G401 (cell line): ENCODE measurements at regions not wholly inside any gene's neighbourhood (a gene's known extent, or its start where the extent isn't known, plus 50 kb on each side); places are given as distances from the start of the nearest gene placed in this dataset.
A peak's percentile ranks its signal among the peaks of the same experiment; 100 is the strongest.
"Not testable (repeated sequence)": the region's sequence is repeated elsewhere in the genome, so short reads cannot be mapped to it uniquely, and the experiment has no call there.

ENCODE experiments used
- DNase-seq: peaks from one replicate; pipeline ENCODE4 v3.0.0-alpha.2; 2015; ENCODE audit warnings: low spot score
- in situ Hi-C: cut with HindIII; loops from 2 replicates; pipeline ENCODE4 v1.10.0; 2016; ENCODE audit warnings: low sequenced_read_pairs, mixed read lengths

- in situ Hi-C loops: no loop called here
- DNase-seq: peak; percentile 65
These were observed 210.9 kb upstream of the KCNMB2 start for GRCh38 chr3:178325330-178325729.

- DNase-seq: no peak
- in situ Hi-C loops: no loop called here
These were observed 206.3 kb upstream of the KCNMB2 start for GRCh38 chr3:178329936-178330335.

GRCh38 chr3:178334239-178334638 lies 202.0 kb upstream of the KCNMB2 start:
- no peak for DNase-seq
- in situ Hi-C loops: no loop called here

- DNase-seq: no peak
- in situ Hi-C loops: no loop called here
These were observed 199.9 kb upstream of the KCNMB2 start for GRCh38 chr3:178336336-178336735.

GRCh38 chr3:178340506-178340905 lies 195.7 kb upstream of the KCNMB2 start:
- no peak for DNase-seq
- in situ Hi-C loops: no loop called here

GRCh38 chr3:178341636-178342035 lies 194.6 kb upstream of the KCNMB2 start:
- in situ Hi-C loops: no loop called here
- DNase-seq: no peak

GRCh38 chr3:178342111-178342510 lies 194.1 kb upstream of the KCNMB2 start:
- DNase-seq: no peak
- in situ Hi-C loops: no loop called here

- in situ Hi-C loops: no loop called here
- DNase-seq: no peak
These were observed 192.7 kb upstream of the KCNMB2 start for GRCh38 chr3:178343433-178344038.

GRCh38 chr3:178345944-178346343 lies 190.3 kb upstream of the KCNMB2 start:
- no peak for DNase-seq
- in situ Hi-C loops: no loop called here

GRCh38 chr3:178348561-178349217 lies 187.5 kb upstream of the KCNMB2 start:
- DNase-seq, in situ Hi-C loops: not testable (repeated sequence)

- DNase-seq, in situ Hi-C loops: not testable (repeated sequence)
These were observed 187.0 kb upstream of the KCNMB2 start for GRCh38 chr3:178349218-178349596.

GRCh38 chr3:178350763-178351162 lies 185.5 kb upstream of the KCNMB2 start:
- DNase-seq: peak; percentile 10
- in situ Hi-C loops: no loop called here

GRCh38 chr3:178352326-178353005 lies 183.8 kb upstream of the KCNMB2 start:
- peak; percentile 54 for DNase-seq
- in situ Hi-C loops: no loop called here

GRCh38 chr3:178353006-178353694 lies 183.1 kb upstream of the KCNMB2 start:
- peak; percentile 26 for DNase-seq
- in situ Hi-C loops: no loop called here

- DNase-seq: no peak
- in situ Hi-C loops: no loop called here
These were observed 176.5 kb upstream of the KCNMB2 start for GRCh38 chr3:178359728-178360127.

GRCh38 chr3:178363048-178363447 lies 173.2 kb upstream of the KCNMB2 start:
- DNase-seq, in situ Hi-C loops: not testable (repeated sequence)

- DNase-seq: peak; percentile 99
- in situ Hi-C loops: no loop called here
These were observed 168.2 kb upstream of the KCNMB2 start for GRCh38 chr3:178367817-178368617.

GRCh38 chr3:178369006-178369405 lies 167.2 kb upstream of the KCNMB2 start:
- DNase-seq: peak; percentile 72
- in situ Hi-C loops: no loop called here

- in situ Hi-C loops: no loop called here
- DNase-seq: no peak
These were observed 166.4 kb upstream of the KCNMB2 start for GRCh38 chr3:178369811-178370210.
